Keratinocyte (primary cell): ENCODE measurements at regions not wholly inside any gene's neighbourhood (a gene's known extent, or its start where the extent isn't known, plus 50 kb on each side); places are given as distances from the start of the nearest gene placed in this dataset.

Experiments
- DNase-seq: peaks from one replicate; pipeline ENCODE4 v3.0.0-alpha.2; 2011; ENCODE audit warnings: low read depth, missing footprints, low spot score
- FAIRE-seq: peaks from 2 replicates; lab custom pipeline; 2011; peaks lifted over from hg19 to GRCh38; lab: Jason Lieb, UNC
- H2AFZ ChIP-seq: 2 replicates; pipeline ENCODE4 v1.6.0; 2012; ENCODE audit warnings: low read length, control low read depth, inconsistent platforms; ENCODE audit not compliant: control insufficient read depth
- H3K27ac ChIP-seq: 2 replicates; pipeline ENCODE4 v1.5.1; 2011; ENCODE audit warnings: low read length; ENCODE audit not compliant: control insufficient read depth, insufficient read depth
- H3K27me3 ChIP-seq: 3 replicates; pipeline ENCODE4 v1.6.0; 2011; ENCODE audit warnings: low read length; ENCODE audit not compliant: control insufficient read depth, insufficient read depth; ENCODE audit errors: extremely low read depth
- H3K36me3 ChIP-seq, 2 experiments: 2 replicates in 1 of 2; 3 replicates in 1 of 2; pipeline ENCODE4 v1.5.1; 2011; ENCODE audit warnings: low read length in 2 of 2, mild to moderate bottlenecking in 1 of 2; ENCODE audit not compliant: control insufficient read depth in 2 of 2, insufficient read depth in 2 of 2; ENCODE audit errors: extremely low read depth in 1 of 2
- H3K4me1 ChIP-seq: 3 replicates; pipeline ENCODE4 v1.5.1; 2011; ENCODE audit warnings: low read length; ENCODE audit not compliant: control insufficient read depth, insufficient read depth; ENCODE audit errors: extremely low read depth
- H3K4me2 ChIP-seq: 3 replicates; pipeline ENCODE4 v1.6.0; 2011; ENCODE audit warnings: low read depth, low read length; ENCODE audit not compliant: control insufficient read depth, insufficient read depth; ENCODE audit errors: extremely low read depth
- H3K4me3 ChIP-seq, 3 experiments: fragments of 200-600 bp in 1 of 3; sonication (generic) in 1 of 3; 2 replicates in 2 of 3; 3 replicates in 1 of 3; pipeline ENCODE4 v1.5.1; 2011 to 2016; ENCODE audit warnings: low read length in 3 of 3, mild to moderate bottlenecking in 3 of 3, control low read depth in 2 of 3, inconsistent platforms in 1 of 3, low read depth in 1 of 3, mixed read lengths in 1 of 3, mixed run types in 1 of 3, moderate library complexity in 1 of 3; ENCODE audit not compliant: control insufficient read depth in 2 of 3, insufficient read depth in 2 of 3; ENCODE audit errors: extremely low read depth in 1 of 3
- H3K79me2 ChIP-seq: 2 replicates; pipeline ENCODE4 v1.6.0; 2012; ENCODE audit warnings: low read length; ENCODE audit not compliant: control insufficient read depth, insufficient read depth
- H3K9ac ChIP-seq: 3 replicates; pipeline ENCODE4 v1.6.0; 2011; ENCODE audit warnings: low read length; ENCODE audit not compliant: control insufficient read depth, insufficient read depth; ENCODE audit errors: extremely low read depth
- H3K9me1 ChIP-seq: 3 replicates; pipeline ENCODE4 v1.6.0; 2011; ENCODE audit warnings: low read length; ENCODE audit not compliant: control insufficient read depth, insufficient read depth; ENCODE audit errors: extremely low read depth
- H3K9me3 ChIP-seq: 2 replicates; pipeline ENCODE4 v1.5.1; 2012; ENCODE audit warnings: low read depth, low read length; ENCODE audit not compliant: control insufficient read depth
- H4K20me1 ChIP-seq: 3 replicates; pipeline ENCODE4 v1.6.0; 2011; ENCODE audit warnings: low read length; ENCODE audit not compliant: control insufficient read depth, insufficient read depth; ENCODE audit errors: extremely low read depth
- EZH2 ChIP-seq: IDR thresholded peaks from one replicate; pipeline ENCODE4 v1.6.1; 2012; ENCODE audit warnings: inconsistent platforms, mild to moderate bottlenecking, low read length, moderate library complexity
- dilution Hi-C: fragments of 300-500 bp; cut with MboI; formaldehyde crosslinking; loops from one replicate; pipeline ENCODE4 v1.7.0; 2020; ENCODE audit warnings: low sequenced_read_pairs; ENCODE audit not compliant: extremely low pct_ligation_motif_present
- TF ChIP-seq, protein P1 (sequence below), 3 experiments: IDR thresholded peaks in 1 of 3; conservative IDR thresholded peaks in 1 of 3; optimal IDR thresholded peaks in 1 of 3; 2 replicates in 2 of 3; 3 replicates in 1 of 3; pipeline versions ENCODE3 to v1.5.1; 2011; ENCODE audit warnings: low read length in 3 of 3, mild to moderate bottlenecking in 3 of 3, moderate library complexity in 2 of 3, control low read depth in 1 of 3, inconsistent platforms in 1 of 3; ENCODE audit not compliant: insufficient read depth in 2 of 3; ENCODE audit errors: extremely low read depth in 1 of 3

DNA sequence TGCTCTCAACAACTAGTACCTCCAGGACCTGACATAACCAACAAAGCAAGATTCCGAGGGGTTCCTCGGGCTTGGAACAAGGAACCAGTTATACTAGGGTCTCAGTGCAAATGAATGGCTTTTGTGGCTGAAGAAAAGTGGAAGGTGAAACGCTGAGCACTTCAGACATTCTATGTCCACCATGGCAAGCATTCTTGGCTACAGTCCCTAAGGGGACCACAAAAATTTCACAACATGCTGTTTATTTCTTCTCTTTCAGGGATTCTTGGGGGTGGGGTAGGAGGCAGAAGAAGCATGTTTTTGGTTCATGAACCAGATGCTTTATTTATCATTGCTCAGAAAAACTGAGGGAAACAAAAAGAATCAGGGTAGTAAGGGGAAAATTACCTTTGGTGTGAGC lies 479.9 kb upstream of the CDH11 start:
- Histone ChIP-seq H3K4me1 (no peaks in the 10 kb centered on the region), H4K20me1 (no peaks in the 10 kb centered on the region), H3K4me3 (no peak overlapping the region), H3K9me1 (no peaks in the 10 kb centered on the region), H3K79me2 (no peaks in the 10 kb centered on the region), H3K27me3 (no peaks in the 10 kb centered on the region), H3K27ac (no peak overlapping the region), H3K4me2 (no peak overlapping the region), H3K9me3 (no peaks in the 10 kb centered on the region), H3K36me3 (no peaks in the 10 kb centered on the region), H2AFZ (no peak overlapping the region), H3K9ac (no peak overlapping the region)
- dilution Hi-C loops, result no loop called here
- FAIRE-seq (no peak), DNase-seq (no peak)
- TF ChIP-seq, protein P1, sequence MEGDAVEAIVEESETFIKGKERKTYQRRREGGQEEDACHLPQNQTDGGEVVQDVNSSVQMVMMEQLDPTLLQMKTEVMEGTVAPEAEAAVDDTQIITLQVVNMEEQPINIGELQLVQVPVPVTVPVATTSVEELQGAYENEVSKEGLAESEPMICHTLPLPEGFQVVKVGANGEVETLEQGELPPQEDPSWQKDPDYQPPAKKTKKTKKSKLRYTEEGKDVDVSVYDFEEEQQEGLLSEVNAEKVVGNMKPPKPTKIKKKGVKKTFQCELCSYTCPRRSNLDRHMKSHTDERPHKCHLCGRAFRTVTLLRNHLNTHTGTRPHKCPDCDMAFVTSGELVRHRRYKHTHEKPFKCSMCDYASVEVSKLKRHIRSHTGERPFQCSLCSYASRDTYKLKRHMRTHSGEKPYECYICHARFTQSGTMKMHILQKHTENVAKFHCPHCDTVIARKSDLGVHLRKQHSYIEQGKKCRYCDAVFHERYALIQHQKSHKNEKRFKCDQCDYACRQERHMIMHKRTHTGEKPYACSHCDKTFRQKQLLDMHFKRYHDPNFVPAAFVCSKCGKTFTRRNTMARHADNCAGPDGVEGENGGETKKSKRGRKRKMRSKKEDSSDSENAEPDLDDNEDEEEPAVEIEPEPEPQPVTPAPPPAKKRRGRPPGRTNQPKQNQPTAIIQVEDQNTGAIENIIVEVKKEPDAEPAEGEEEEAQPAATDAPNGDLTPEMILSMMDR (optimal IDR thresholded peaks at IDR 0.05 in 1 of 3, IDR thresholded peaks at IDR 0.05 in 1 of 3, conservative IDR thresholded peaks at IDR 0.05 in 1 of 3; ENCODE audit: extremely low read depth in 1 of 3, insufficient read depth in 2 of 3, low read length in 3 of 3), result no peak
- TF ChIP-seq EZH2, result no peak

DNA sequence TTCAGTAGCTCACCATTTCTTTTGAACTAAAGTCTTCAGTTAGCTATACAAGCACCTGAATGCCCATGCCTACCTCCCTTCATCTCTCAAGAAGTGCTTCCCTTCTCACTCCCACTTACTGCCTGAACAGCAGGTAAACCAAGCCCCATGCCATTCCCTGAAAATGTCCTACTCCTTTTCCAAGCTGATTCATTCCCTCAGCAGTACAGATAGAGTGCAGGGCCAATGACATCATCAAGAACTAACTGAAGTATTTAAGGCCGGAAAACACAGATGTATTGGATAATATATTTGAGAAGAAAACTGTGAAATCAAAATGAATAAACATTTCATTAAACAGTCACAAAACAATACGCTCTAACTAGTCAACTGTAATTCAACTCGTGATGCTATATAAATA lies 478.8 kb upstream of the CDH11 start:
- FAIRE-seq, result no peak
- dilution Hi-C loops, result no loop called here

More for the DNA sequence above, 478.8 kb upstream of the CDH11 start:
- no peaks in the 10 kb centered on the region for H4K20me1 ChIP-seq
- H3K9me1 ChIP-seq, result no peaks in the 10 kb centered on the region
- no peak overlapping the region for H3K4me3 ChIP-seq
- no peaks in the 10 kb centered on the region for H3K4me1 ChIP-seq
- no peaks in the 10 kb centered on the region for H3K36me3 ChIP-seq
- H3K27ac ChIP-seq, result no peak overlapping the region
- no peak for DNase-seq
- no peak overlapping the region for H2AFZ ChIP-seq
- H3K27me3 ChIP-seq, result no peaks in the 10 kb centered on the region
- H3K79me2 ChIP-seq, result no peaks in the 10 kb centered on the region
- H3K4me2 ChIP-seq, result no peak overlapping the region
- H3K9me3 ChIP-seq, result no peaks in the 10 kb centered on the region
- no peak for TF ChIP-seq EZH2
- TF ChIP-seq, protein P1 (optimal IDR thresholded peaks at IDR 0.05 in 1 of 3, IDR thresholded peaks at IDR 0.05 in 1 of 3, conservative IDR thresholded peaks at IDR 0.05 in 1 of 3; ENCODE audit: extremely low read depth in 1 of 3, insufficient read depth in 2 of 3, low read length in 3 of 3), result no peak
- H3K9ac ChIP-seq, result no peak overlapping the region
